ENCODE measurements at regions not wholly inside any gene's neighbourhood (a gene's known extent, or its start where the extent isn't known, plus 50 kb on each side); places are given as distances from the start of the nearest gene placed in this dataset.
"Not testable (repeated sequence)": the region's sequence is repeated elsewhere in the genome, so short reads cannot be mapped to it uniquely, and the experiment has no call there.

DNA sequence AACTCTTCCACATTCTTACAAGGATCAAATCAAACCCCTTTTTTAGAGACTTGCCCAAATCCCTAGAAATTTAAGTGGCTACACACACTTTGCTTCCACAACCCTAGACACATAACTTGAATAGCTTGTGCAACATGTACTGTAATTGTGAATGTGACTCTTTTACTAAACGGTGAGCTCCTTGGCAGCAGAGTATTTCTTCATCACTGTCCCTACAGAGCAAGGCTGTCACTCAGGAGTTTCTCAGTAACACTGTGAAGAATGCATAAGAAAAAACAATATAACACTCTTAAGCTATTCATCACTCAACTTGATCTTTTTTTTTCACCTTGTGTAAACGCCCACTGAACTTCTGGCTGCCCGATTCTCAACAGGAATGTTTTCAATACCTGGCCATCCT is 53.8 kb upstream of the ADAMTS18 start:
- DNase-seq = no peak

GRCh38 chr16:77491091-77491490 is 56.3 kb upstream of the ADAMTS18 start:
- no peak for DNase-seq

- no peak for DNase-seq
Observed at GRCh38 chr16:77496934-77497333, 62.1 kb upstream of the ADAMTS18 start.

DNA sequence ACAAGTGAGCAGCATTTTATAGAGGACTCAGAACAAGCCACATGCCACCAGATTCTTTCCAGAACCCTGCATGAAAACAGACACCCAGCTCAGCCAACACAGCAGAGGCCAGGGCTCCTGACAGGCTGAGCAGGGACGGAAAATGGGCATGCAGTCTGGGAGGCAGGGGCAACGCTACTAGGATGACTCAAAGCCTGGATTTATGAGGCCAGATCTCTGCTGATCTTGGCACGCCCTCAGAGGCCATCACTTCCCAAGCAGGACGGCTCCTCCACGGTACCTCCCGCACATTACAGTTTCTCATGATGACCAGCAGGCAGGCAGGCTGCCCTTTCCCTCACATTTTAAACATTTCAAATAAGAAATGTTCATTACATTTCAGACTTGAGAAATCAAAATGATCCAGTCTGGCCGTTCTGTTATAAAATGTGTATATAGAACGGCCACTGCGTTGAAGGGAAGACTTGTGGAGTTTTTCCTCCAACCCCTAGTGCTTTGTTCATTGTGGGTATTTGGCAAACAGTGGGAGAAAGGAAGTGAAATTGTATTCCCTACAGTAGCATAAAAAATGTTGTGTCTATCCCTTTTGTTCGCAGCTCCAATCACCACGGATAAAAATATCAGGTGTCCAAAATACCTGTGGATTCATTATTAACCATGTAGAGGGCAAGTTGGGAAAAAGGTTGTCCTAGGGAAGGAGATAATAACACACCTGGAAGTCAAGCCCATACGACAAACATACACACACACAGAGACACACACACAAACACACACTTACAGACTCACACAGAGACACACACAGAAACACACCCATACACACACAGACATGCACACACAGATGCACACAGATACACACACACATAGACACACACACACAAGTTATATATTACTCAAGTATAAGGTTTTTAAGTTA is 64.8 kb upstream of the ADAMTS18 start:
- DNase-seq = peak; percentile 35

GRCh38 chr16:77500286-77500598 is 65.4 kb upstream of the ADAMTS18 start:
- DNase-seq = no peak

- no peak for DNase-seq
Observed at GRCh38 chr16:77500934-77501664, 66.3 kb upstream of the ADAMTS18 start.

DNA sequence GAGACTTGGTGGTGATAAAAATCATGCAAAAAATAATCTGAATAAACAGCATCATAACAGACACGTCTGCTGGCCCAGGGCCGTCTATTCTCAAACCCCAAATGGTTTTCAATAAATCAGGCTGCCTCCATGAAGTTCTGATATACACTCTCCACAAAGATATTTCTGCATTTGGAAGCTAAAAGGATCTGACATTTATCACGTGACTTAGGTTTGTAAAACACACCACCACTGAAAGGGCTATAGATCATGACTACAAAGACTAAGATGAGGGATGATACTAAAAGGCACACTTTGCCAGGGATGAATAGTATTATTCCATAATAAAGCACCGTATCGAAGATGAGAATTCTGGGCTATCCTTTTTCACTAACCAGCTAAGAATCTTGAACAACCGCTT is 67.6 kb upstream of the ADAMTS18 start:
- no peak for DNase-seq

DNA sequence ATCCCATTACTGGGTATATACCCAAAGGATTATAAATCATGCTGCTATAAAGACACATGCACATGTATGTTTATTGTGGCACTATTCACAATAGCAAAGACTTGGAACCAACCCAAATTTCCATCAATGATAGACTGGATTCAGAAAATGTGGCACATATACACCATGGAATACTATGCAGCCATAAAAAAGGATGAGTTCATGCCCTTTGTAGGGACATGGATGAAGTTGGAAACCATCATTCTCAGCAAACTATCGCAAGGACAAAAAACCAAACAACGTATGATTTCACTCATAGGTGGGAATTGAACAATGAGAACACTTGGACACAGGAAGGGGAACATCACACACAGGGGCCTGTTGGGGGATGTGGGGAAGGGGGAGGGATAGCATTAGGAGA is 71.7 kb upstream of the ADAMTS18 start:
- not testable (repeated sequence) for DNase-seq

- DNase-seq = no peak
Observed at GRCh38 chr16:77509051-77509450, 74.2 kb upstream of the ADAMTS18 start.

DNA sequence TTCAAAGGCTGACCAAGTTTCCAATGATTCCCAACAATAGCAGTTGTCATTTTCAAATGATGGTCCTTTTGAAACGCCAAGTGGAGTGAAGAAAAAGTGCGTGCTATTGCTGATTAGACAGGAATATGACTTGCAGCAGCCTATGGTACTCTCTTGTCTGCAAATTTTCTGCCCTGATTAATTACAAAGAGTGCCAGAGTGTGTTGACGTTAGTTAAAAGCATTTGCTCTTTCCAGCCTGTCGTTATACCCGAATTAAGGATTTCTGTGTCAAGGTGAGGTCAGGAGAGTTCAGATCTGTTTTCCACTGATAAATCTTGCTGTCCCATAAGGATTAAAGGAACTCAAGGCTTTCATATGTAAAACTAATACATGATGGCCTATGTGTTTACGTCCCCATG is 75.0 kb upstream of the ADAMTS18 start:
- no peak for DNase-seq

- DNase-seq = no peak
Observed at GRCh38 chr16:77511053-77511452, 76.2 kb upstream of the ADAMTS18 start.

DNA sequence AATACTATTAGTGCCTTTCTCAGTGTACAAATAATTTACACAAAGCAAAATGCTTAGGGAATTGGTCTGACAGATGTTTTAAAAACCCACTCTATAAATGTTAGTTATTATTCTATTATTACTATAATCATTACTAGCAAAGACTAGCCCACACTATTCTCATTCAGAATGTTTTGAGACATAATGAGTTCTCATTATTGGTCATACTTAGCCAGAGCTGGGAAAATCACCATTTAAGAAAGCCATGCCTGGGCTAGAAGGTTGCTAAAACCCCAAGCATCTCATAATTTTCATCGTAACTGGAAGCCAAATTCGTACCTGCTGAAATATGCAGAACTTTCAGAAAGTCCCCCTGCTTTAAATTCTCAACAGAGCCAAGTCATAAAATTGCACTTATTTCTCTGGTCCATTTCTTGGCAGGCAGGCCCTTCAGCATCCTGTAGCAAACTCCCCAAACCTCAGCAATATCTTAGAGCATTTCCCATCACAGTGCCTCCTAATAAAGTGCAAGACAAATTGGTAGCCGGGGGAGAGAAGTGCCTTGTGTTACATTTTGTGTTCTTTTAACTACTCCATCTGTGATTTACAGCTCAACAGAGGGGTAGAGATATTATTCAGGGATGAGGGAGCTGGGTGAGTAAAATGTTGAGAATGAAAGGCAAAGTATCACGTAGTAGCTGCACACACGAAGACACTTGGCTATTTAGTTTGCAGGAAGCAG is 79.8 kb upstream of the ADAMTS18 start:
- no peak for DNase-seq

GRCh38 chr16:77525226-77525625 is 90.4 kb upstream of the ADAMTS18 start:
- DNase-seq = not testable (repeated sequence)

DNA sequence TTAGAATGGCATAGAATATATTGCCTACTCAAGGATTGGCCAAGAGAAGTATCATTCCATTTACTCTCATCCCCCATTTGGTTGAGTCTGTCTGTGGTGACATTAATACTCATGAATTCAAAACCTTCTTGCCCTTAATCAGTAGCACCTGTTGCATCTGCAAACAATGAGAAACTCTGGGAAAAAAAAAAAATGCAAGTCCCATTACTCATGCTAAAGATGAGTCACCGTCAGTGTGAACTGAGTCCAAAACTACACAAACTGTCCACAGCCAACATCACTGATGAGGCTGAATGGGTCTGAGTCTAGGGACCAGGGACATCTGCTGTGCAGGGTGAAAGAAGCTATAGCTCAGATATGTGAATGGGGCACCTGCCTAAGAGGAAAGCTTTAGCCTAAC is 96.9 kb upstream of the ADAMTS18 start:
- peak; percentile 93 for DNase-seq

DNA sequence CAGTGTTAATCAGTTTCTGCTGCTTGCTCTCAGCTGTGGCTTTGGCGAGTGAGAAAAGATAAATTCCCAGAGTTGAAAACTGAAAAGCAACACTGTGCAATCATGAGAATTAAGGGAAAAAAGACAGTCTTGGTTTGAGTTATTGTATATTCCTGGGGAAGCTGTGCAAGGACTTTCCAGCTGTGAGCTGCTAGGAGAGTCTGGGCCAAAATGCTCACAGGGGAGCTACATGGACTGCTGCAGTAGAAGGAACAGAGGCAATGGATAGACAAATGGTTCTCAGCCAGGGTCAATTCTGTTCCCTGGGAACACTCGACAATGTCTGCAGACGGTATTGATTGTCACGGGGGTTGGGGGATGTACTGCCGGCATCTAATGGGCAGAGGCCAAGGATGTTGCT is 102.0 kb upstream of the ADAMTS18 start:
- DNase-seq = no peak

- no peak for DNase-seq
Observed at GRCh38 chr16:77539421-77540034, 104.7 kb upstream of the ADAMTS18 start.

DNA sequence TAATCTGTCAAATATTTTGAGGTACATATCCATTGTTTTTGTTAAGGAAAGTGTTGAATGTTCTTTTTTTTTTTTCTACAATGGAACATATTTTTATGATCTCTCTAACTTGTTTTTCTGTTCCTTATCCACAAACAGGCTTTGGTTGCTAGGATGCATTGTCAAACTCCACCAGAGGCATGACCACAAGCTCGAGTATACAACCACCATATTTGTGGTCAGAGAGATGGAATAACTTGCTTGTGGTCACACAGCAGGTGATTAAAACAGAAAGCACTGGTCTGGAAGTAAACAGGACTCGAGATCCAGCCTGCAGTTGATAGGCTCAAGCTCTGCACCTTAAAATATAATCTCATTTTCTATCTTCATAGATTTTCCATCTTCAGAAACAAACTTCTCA is 105.8 kb upstream of the ADAMTS18 start:
- DNase-seq = peak; percentile 83

GRCh38 chr16:77541165-77541564 is 106.3 kb upstream of the ADAMTS18 start:
- DNase-seq = no peak

DNA sequence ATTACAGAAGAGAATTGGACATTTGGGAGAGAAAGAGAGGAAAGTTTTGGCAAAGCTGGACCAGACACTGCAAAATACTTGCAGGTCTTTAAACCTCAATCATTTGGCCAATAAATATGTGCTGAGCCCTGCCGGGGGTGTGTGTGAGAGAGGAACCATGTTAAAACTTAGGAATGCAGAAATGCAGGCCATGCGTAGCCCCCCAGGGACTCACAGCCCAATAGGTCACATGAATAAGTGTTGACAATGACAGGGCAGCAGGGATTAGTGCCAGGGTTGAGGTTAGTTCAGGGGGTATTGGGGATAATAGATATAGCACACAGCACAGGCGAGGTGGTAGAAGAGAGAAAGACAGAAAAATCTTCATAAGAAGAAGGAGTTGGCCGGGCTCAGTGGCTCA is 113.3 kb upstream of the ADAMTS18 start:
- peak; percentile 66 for DNase-seq

GRCh38 chr16:77548766-77549165 is 113.9 kb upstream of the ADAMTS18 start:
- DNase-seq = peak; percentile 33

GRCh38 chr16:77549876-77550275 is 115.0 kb upstream of the ADAMTS18 start:
- DNase-seq = peak; percentile 69

- peak; percentile 84 for DNase-seq
Observed at GRCh38 chr16:77551357-77551756, 116.5 kb upstream of the ADAMTS18 start.

DNA sequence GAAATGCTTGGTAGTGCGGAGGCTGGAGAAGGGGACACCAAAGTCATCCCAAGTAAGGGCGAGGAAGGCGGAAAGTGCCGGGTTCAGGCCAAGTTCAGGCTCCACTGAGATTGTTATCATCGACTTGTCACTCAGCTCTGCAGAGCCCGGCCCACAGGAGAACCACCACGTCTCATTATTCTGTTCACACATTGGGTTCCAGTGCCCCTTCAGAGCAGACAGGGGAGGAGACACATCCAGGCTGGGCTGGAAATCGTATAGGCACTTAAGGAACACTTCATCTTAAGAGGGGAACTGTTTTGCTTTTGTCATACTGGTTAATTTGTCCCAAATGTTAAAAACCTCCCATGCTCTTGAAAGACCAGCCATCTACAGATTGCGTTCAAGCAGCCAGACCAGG is 118.3 kb upstream of the ADAMTS18 start:
- no peak for DNase-seq
